H7 (cell line): ENCODE measurements at regions not wholly inside any gene's neighbourhood (a gene's known extent, or its start where the extent isn't known, plus 50 kb on each side); places are given as distances from the start of the nearest gene placed in this dataset.

Source experiments
- DNase-seq: peaks from one replicate; pipeline ENCODE4 v3.0.0; 2012
- H3K27me3 ChIP-seq: 2 replicates; pipeline ENCODE4 v1.6.0; 2011; ENCODE audit warnings: mild to moderate bottlenecking, low read length; ENCODE audit not compliant: control insufficient read depth, insufficient read depth
- H3K36me3 ChIP-seq: replicated peaks from 2 replicates; pipeline ENCODE4 v1.5.1; 2011; ENCODE audit warnings: low read length; ENCODE audit not compliant: control insufficient read depth, insufficient read depth
- H3K4me3 ChIP-seq: 2 replicates; pipeline ENCODE4 v1.5.1; 2011; ENCODE audit warnings: low read depth, mild to moderate bottlenecking, control low read depth, low read length, moderate library complexity; ENCODE audit not compliant: insufficient read depth

DNA sequence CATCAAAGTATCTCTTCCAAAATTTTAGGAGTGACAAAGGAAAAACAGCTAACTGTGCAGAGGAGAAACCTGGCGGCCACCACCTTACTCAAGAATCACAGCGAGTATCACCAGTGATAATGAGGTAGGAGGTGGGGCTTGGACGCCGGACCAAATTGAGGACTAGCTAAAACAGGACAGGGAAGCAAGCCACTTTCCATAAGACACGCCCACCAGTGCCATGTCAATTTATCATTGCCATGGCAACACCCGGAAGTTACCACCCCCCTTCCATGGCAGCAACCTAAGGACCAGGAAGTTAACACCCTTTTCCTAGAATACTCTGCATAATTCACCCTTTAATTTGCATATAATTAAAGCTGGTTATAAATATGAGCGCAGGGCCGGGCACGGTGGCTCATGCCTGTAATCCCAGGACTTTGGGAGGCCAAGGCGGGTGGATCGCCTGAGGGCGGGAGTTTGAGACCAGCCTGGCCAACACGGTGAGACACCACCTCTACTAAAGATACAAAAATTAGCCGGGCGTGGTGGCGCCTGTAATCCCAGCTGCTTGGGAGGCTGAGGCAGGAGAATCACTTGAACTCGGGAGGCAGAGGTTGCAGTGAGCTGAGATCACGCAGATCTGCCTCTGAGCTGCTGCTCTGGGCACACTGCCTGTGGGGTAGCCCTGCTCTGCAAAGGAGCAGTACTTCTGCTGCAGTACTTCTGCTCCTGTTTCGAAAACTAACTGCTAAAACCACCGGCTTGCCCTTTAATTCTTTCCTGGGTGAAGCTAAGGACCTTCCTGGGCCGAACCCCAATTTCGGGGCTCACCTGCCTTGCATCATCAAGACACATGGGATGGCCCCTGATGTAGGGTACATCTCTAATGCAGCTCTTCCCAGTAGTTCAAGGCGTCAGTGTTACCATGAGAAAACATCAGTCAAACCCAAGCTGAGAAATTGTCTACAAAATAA, 116.7 kb downstream of the HMX1 start:
- no peaks in the 10 kb centered on the region for H3K36me3 ChIP-seq
- H3K27me3 ChIP-seq: no peaks in the 10 kb centered on the region
- DNase-seq: no peak
- no peak overlapping the region for H3K4me3 ChIP-seq

DNA sequence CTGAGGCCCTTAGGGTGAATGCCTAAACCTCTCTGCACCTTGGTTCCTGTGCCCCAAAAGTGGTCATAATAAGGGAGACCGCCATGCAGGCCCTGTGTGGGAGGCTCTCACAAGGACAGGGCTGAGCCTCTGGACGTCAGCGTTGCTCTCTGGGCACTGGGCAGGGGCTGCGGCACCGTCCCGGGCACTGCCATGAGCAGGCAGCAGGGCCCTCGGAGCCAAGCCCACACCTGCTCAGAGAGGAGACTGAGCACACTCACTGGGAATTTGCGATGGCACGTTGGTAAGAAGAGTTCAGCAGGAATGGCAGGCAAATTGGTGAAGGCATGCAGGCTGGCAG, 123.4 kb downstream of the HMX1 start:
- no peak overlapping the region for H3K4me3 ChIP-seq
- no peaks in the 10 kb centered on the region for H3K36me3 ChIP-seq
- DNase-seq: no peak
- H3K27me3 ChIP-seq: no peaks in the 10 kb centered on the region

DNA sequence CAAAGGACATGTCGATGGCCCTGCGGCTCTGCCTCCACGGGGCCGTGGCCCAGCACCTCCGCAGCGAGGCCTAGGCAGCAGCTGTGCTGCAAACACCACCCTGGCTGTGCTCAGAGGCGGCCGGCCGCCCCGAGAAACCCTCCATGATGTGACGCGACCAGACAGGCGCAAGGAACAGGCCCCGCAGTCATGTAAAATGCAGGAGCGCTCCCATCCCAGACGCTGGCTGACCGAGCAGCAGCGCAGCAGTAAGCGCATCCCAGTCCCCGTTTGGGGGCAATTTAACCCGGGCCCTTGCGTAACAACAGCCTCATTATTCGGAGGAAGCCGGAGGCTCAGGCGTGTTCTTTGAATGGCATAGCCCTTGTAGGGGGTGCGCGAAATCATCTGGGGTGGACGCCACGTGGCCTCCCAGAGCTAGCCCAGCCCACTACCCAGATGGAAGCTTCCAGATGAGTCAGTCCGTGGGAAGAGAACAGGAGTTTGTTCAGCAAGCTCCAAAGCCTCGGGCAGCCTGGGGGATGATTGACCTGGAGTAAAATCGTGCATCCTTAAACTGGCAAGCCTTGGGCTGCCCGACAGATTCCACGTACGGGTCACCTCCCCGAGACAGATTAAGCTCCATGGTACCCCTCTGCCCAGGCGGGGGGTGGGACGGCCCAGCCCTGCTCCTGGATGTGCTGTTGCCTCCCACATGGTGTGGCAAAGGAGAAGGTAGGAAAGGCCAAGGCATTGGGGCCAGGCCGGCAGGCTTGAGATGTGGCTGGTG, 124.0 kb downstream of the HMX1 start:
- H3K27me3 ChIP-seq: no peaks in the 10 kb centered on the region
- no peak for DNase-seq
- no peaks in the 10 kb centered on the region for H3K36me3 ChIP-seq
- H3K4me3 ChIP-seq: no peak overlapping the region

DNA sequence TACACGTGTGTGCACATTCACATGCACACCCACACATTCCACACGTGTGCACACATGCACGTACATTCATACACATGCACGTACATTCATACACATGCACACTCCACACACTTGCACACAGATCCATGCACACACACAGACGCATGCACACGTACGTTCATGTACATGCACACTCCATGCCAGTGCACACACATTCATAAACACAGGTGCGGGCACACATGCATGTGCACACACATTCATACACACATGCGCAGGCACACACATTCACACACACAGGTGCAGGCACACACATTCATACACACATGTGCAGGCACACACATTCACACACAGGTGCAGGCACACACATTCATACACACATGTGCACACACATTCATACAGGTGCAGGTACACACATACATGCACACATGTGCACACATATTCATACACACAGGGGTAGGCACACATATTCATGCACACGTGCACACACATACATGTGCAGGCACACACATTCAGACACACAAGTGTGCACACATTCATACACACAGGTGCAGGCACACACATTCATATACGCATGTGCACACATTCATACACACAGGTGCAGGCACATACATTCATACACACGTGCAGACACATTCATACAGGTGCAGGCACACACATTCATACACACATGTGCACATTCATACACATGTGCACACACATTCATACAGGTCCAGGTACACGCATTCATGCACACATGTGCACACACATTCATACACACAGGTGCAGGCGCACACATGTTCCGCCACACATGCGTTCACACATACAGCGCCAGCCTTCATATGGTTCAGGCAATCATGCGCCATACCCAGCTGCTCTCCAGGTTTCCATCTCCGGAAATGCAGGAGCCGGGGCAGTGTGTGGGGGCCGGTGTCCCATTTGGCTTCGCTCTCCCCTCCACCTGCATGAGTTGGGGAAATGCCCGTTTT, 124.8 kb downstream of the HMX1 start:
- no peak overlapping the region for H3K4me3 ChIP-seq
- no peak for DNase-seq
- no peaks in the 10 kb centered on the region for H3K36me3 ChIP-seq
- H3K27me3 ChIP-seq: no peaks in the 10 kb centered on the region

DNA sequence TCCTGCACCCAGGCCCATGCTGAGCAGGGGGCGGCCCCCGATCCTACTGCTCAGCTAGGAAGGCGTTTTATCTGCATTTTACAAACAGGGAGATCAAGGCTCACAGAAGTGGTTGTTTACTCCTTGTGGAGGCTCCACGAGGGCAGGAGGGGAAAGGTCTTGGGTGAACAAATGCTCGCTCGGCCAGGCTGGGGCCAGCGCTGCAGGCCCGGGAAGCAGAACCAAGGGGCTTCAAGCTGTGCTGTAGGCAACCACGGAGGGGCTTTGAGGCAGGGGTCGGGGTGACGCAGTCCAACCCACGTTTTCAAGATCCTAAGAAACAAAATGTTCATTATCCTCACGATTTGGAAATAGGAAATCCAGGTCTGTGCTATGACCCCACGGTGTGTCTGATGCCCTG, 125.8 kb downstream of the HMX1 start:
- no peaks in the 10 kb centered on the region for H3K27me3 ChIP-seq
- H3K4me3 ChIP-seq: no peak overlapping the region
- H3K36me3 ChIP-seq: no peaks in the 10 kb centered on the region
- DNase-seq: no peak

DNA sequence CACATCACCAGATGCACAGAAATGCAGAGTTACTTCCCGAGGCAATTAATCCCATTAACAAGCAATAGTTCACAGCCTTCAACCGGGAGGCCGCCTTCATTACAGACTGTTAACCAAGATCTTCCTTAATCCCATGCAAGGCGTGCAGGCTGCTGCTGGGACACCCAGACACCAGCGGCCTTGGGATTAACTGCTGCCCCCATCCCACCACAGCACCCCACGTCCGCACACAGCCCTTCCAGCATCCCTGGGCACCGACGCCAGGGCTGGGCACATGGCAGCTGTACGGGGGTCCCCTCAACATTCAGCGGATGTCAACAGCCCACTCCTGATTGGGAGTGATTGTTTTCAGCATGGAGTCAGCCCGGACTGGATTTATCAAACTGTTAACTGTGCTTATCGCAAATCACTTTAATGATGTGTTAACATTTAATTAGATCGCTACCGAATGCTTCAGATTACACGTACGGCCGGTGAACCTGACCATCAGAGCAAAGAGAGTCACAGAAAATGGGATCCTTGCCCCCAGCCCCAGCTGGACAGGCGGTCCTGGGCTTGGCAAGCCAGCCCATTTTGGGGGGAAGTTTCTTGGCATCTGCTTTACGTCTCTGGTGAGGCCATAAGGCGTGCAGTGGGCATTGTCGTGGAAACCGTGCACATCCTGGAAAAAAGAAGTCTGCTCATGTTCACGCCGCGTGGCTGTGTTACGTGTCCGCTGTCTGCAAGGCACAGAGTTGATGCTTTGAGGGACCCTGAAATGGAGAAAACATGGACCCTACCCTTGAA, 126.4 kb downstream of the HMX1 start:
- Histone ChIP-seq H3K36me3 (no peaks in the 10 kb centered on the region), H3K27me3 (no peaks in the 10 kb centered on the region), H3K4me3 (no peak overlapping the region)
- DNase-seq: no peak

DNA sequence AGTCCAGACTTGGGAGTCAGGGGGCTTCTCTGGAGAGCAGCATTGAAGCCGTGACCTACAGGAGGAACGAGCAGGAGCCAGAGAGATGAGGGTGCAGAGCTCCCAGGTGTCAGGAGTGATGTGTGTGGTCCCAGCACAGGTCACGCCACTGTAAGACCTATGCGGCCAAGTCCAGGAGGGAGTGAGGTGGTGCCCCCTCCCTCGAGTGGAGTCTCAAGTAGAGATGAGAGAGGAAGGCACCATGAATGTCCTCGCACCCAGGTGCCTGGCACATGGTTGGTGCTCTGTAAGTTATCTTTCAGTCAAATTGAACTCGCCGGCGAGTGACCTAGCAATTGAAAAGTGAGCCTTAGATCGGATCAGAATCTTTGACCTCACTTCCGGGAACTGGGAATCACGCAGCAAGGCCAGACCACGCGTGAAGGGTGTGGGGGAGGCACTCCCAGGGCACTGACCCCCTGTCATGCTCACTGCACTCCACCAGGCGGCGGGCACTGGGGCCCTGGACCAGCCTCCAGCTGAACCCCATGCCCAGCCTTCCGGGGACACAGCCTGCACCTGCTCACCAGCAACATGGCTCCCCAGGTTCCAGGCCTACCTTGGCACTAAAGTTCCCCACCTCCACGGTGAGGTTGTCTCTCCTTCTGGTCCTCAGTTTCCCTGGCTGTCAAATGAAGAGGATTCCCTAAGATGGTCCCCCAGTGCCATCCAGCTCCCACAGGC, 127.4 kb downstream of the HMX1 start:
- no peaks in the 10 kb centered on the region for H3K36me3 ChIP-seq
- DNase-seq: peak; percentile 78
- H3K4me3 ChIP-seq: no peak overlapping the region

DNA sequence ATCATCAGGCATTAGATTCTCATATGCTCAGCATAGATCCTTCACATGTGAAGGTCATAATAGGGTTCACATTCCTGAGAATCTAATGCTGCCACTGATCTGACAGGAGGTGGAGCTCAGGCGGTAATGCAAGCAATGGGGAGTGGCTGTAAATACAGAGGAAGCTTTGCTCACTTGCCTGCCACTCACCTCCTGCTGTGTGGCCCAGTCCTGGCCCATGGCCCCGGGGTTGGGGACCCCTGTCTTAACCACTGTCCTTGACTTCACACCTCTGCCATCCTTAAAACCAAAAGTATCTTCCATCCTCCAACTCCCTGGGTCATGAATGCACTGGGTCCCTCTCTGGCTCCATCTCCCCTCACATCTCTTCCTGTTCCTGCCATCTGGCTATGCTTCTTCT, 129.1 kb downstream of the HMX1 start:
- Histone ChIP-seq H3K4me3 (no peak overlapping the region), H3K36me3 (no peaks in the 10 kb centered on the region), H3K27me3 (no peaks in the 10 kb centered on the region)
- no peak for DNase-seq

More for the DNA sequence above, 127.4 kb downstream of the HMX1 start:
- H3K27me3 ChIP-seq: no peaks in the 10 kb centered on the region

DNA sequence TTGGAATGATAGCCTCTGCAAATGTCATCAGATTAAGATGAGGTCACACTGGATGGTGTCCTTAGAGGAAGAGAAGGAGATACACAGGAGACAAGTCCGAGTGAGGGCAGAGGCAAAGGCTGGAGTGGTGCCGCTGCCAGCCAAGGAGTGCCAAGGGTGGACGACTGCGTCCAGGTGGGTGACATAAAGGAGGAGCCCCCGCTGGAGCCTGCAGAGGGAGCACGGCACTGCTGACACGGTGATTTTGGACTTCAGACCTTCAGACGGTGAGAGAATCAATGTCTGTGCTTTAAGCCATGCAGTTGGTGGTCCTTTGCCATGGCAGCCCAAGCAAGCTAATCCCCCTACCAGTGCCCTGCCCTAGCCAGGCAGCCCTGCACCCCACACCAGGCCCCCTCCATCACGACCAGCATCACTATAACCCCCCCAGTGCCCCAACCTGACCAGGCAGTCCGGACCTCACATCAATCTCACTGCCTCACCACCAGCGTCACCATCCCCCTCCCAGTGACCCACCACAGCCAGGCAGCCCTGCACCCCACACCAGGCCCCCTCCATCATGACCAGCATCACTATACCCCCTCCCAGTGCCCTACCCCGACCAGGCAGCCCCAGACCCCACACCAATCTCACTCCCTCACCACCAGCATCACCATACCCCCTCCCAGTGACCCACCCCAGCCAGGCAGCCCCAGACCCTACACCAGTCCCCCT, 130.0 kb downstream of the HMX1 start:
- Histone ChIP-seq H3K27me3 (no peaks in the 10 kb centered on the region), H3K36me3 (no peaks in the 10 kb centered on the region), H3K4me3 (no peak overlapping the region)
- no peak for DNase-seq

DNA sequence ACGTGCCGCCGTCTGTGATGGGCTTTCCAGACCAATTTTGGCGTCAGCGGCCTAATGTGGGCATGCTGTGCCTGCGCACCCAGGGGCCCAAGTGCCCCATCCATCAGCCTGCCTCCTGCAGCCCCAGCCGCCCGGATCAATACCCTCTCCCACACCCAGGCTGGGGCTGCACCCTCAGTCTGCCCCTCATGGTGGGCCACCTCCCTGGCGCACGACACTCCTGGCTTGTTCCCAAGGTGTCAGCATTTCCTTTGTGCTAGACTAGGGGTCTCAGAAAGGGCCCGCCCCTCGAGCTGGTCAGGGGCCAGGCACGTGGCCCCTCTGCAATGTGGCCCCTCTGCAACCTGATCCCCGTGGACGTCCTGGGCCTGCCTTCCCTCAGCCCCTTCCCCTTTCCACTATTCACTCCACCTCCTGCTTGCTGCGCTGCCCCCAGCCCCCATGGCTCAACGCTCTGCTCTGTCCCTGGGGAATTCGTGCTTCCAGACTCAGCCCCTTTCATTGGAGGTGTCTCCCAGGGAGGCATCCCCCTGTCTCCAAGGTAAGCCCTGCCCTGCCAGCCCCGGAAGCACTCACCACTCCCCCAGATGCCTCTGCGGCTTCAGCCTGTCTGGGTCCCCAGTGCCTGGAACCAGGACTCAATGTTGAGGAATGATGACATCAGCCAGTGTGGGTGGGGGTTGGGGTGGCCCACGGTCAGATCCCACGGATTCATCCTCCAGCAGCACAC, 130.8 kb downstream of the HMX1 start:
- DNase-seq: no peak
- Histone ChIP-seq H3K4me3 (no peak overlapping the region), H3K27me3 (no peaks in the 10 kb centered on the region), H3K36me3 (no peaks in the 10 kb centered on the region)

DNA sequence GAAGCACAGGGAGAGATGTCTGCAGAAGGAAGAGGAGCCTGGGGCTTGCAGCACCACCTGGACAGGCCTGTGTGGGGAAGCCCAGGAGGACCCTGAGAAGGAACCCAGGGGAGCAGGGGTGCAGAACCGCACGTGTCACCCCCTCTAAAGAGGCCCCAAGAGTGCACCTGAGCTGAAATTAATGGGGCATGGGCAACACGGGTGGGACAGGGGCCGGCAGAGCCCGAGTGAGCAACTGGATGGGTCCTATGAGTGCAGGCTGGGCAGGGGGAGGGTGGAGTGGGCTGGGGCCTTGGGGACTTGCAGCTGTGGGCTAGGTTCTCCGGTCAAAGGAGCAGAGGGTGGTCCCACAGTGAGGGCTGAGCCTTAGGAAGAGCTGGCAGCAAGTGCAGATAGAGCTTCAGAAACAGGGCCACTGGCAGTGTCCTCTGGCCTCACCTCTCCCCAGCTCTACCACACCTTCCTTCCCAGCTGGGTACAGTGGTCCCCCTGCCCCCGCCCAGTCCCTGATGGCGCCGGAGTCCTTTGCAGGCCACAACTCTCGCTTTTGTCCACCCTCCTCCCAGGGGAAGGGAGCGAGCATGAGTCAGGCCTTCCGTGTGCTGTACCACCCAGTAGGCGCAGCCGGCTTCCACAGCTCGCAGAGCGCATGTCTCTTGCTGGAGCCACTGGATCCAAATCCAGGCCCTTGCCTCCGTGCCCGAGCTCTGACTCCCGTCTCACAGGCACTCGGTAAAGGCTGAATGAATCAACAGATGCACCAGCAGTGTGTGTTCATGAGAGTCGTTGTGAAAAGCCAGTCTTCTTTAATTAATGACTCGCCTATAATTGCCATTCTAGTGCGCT, 131.6 kb downstream of the HMX1 start:
- Histone ChIP-seq H3K4me3 (no peak overlapping the region), H3K36me3 (no peaks in the 10 kb centered on the region), H3K27me3 (no peaks in the 10 kb centered on the region)
- DNase-seq: no peak

DNA sequence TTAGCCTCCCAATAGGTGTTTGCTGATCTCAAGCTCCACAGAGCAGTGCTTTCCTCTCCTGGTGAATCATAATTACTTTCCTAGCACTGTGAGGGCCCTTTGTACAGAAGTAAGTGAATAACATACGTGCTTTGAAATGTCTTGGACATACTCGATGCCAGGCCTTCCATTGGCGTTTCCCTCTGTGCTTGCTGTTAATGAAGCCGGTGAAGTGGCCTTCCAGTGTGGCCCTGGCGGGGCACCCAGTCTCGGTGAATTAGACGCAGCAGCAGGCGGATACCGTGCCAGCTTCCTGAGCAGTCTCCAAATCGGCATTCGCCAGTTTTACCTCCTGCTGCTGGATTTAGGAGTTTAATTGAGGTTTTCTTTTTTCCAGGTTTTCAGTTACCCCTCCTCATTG, 132.3 kb downstream of the HMX1 start:
- Histone ChIP-seq H3K36me3 (no peaks in the 10 kb centered on the region), H3K27me3 (no peaks in the 10 kb centered on the region), H3K4me3 (no peak overlapping the region)
- DNase-seq: no peak
